BLaER1 (cell line): ENCODE measurements at regions not wholly inside any gene's neighbourhood (a gene's known extent, or its start where the extent isn't known, plus 50 kb on each side); places are given as distances from the start of the nearest gene placed in this dataset.
"Not testable (repeated sequence)": the region's sequence is repeated elsewhere in the genome, so short reads cannot be mapped to it uniquely, and the experiment has no call there.

Experiments used
- H3K27ac ChIP-seq: shearing (Covaris generic); formaldehyde crosslinking; 2 replicates; pipeline ENCODE4 v1.8.1; 2022
- H3K27me3 ChIP-seq: shearing (Covaris generic); formaldehyde crosslinking; 2 replicates; pipeline ENCODE4 v1.8.1; 2022
- H3K36me3 ChIP-seq: shearing (Covaris generic); formaldehyde crosslinking; 2 replicates; pipeline ENCODE4 v1.8.1; 2022
- H3K4me1 ChIP-seq: shearing (Covaris generic); formaldehyde crosslinking; 2 replicates; pipeline ENCODE4 v1.8.1; 2022
- H3K4me2 ChIP-seq: shearing (Covaris generic); formaldehyde crosslinking; 2 replicates; pipeline ENCODE4 v1.8.1; 2022
- H3K4me3 ChIP-seq: shearing (Covaris generic); formaldehyde crosslinking; 2 replicates; pipeline ENCODE4 v1.8.1; 2022
- H3K9ac ChIP-seq: shearing (Covaris generic); formaldehyde crosslinking; 2 replicates; pipeline ENCODE4 v1.8.1; 2022
- H3K9me3 ChIP-seq: shearing (Covaris generic); formaldehyde crosslinking; 2 replicates; pipeline ENCODE4 v1.8.1; 2022
- H4K20me1 ChIP-seq: shearing (Covaris generic); formaldehyde crosslinking; 2 replicates; pipeline ENCODE4 v1.8.1; 2022
- Cebpa-rat ChIP-seq: shearing (Covaris generic); IDR thresholded peaks from 2 replicates; pipeline ENCODE4 v1.8.1; 2022

GRCh38 chr6:71649915-71650314 lies 236.4 kb upstream of the RIMS1 start:
- Histone ChIP-seq H3K4me1 (no peaks in the 10 kb centered on the region), H3K36me3 (no peaks in the 10 kb centered on the region), H4K20me1 (no peaks in the 10 kb centered on the region), H3K27ac (no peak overlapping the region), H3K4me3 (no peak overlapping the region), H3K4me2 (no peak overlapping the region), H3K27me3 (no peaks in the 10 kb centered on the region), H3K9ac (no peak overlapping the region), H3K9me3 (no peaks in the 10 kb centered on the region)
- TF ChIP-seq Cebpa-rat: no peak

- Histone ChIP-seq H3K9me3 (no peaks in the 10 kb centered on the region), H4K20me1 (no peaks in the 10 kb centered on the region), H3K4me2 (no peak overlapping the region), H3K9ac (no peak overlapping the region), H3K27ac (no peak overlapping the region), H3K4me3 (no peak overlapping the region), H3K36me3 (no peaks in the 10 kb centered on the region), H3K27me3 (no peaks in the 10 kb centered on the region), H3K4me1 (no peaks in the 10 kb centered on the region)
- TF ChIP-seq Cebpa-rat: no peak
Observed at GRCh38 chr6:71651636-71652035, 234.7 kb upstream of the RIMS1 start.

DNA sequence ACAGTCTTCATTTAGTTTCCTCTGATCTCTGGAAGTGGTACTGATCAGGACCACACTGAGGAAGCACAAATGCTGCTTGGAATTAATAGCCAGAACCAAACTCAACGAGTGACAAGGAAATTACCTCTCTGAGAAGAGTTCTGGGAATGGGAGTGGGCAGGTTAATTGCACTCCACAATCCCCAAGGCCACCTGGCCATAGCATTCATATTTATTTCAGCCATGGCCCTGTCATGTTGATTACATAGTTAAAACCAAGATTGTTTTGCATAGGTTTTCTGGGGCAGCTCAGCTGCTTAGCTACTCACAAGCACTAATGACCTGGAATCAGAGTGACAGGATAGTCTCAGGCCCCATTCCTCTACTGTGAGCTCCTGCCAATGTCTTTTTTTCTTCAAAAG lies 230.2 kb upstream of the RIMS1 start:
- Histone ChIP-seq H3K4me1 (no peaks in the 10 kb centered on the region), H3K27ac (no peak overlapping the region), H3K36me3 (no peaks in the 10 kb centered on the region), H3K9me3 (no peaks in the 10 kb centered on the region), H3K27me3 (no peaks in the 10 kb centered on the region), H4K20me1 (no peaks in the 10 kb centered on the region), H3K9ac (no peak overlapping the region), H3K4me2 (no peak overlapping the region), H3K4me3 (no peak overlapping the region)
- TF ChIP-seq Cebpa-rat: no peak

DNA sequence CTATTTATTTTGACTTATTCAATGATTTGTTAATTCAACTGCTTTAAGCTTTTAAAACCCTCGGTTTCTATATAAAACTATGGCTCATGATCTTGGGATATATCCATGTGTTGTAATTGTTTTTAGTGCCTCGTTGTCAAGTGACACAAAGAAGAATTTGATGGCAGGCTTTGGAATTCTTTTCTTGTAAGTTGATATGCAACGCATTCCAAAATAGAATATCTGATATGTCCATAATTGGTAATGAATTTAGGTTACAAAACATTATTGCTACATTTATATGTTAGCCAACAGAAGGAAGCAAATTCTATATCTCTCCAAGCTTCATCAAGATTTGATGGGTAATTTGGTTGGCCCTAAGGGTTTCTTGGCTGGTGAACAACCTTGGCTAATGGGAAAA lies 220.4 kb upstream of the RIMS1 start:
- H4K20me1 ChIP-seq: no peaks in the 10 kb centered on the region
- H3K36me3 ChIP-seq: no peaks in the 10 kb centered on the region
- no peak for TF ChIP-seq Cebpa-rat
- H3K4me2 ChIP-seq: no peak overlapping the region
- no peaks in the 10 kb centered on the region for H3K4me1 ChIP-seq
- H3K27me3 ChIP-seq: no peaks in the 10 kb centered on the region
- H3K9me3 ChIP-seq: no peaks in the 10 kb centered on the region
- H3K4me3 ChIP-seq: no peak overlapping the region
- H3K27ac ChIP-seq: no peak overlapping the region
- H3K9ac ChIP-seq: no peak overlapping the region

- Histone ChIP-seq H3K9ac (no peak overlapping the region), H3K4me3 (no peak overlapping the region), H4K20me1 (no peaks in the 10 kb centered on the region), H3K4me1 (no peaks in the 10 kb centered on the region), H3K9me3 (no peaks in the 10 kb centered on the region), H3K27ac (no peak overlapping the region), H3K27me3 (no peaks in the 10 kb centered on the region), H3K36me3 (no peaks in the 10 kb centered on the region), H3K4me2 (no peak overlapping the region)
- TF ChIP-seq Cebpa-rat: no peak
Observed at GRCh38 chr6:71672876-71673275, 213.5 kb upstream of the RIMS1 start.

GRCh38 chr6:71675386-71675785 lies 211.0 kb upstream of the RIMS1 start:
- Histone ChIP-seq H3K4me3 (no peak overlapping the region), H3K4me2 (no peak overlapping the region), H3K27ac (no peak overlapping the region), H3K9me3 (no peaks in the 10 kb centered on the region), H3K9ac (no peak overlapping the region), H4K20me1 (no peaks in the 10 kb centered on the region), H3K4me1 (no peaks in the 10 kb centered on the region), H3K27me3 (no peaks in the 10 kb centered on the region), H3K36me3 (no peaks in the 10 kb centered on the region)
- no peak for TF ChIP-seq Cebpa-rat

GRCh38 chr6:71676298-71676697 lies 210.1 kb upstream of the RIMS1 start:
- no peak overlapping the region for H3K27ac ChIP-seq
- H3K4me3 ChIP-seq: no peak overlapping the region
- H4K20me1 ChIP-seq: no peaks in the 10 kb centered on the region
- TF ChIP-seq Cebpa-rat: no peak
- H3K9me3 ChIP-seq: no peaks in the 10 kb centered on the region
- H3K27me3 ChIP-seq: no peaks in the 10 kb centered on the region
- no peak overlapping the region for H3K4me2 ChIP-seq
- H3K36me3 ChIP-seq: no peaks in the 10 kb centered on the region
- no peaks in the 10 kb centered on the region for H3K4me1 ChIP-seq
- H3K9ac ChIP-seq: no peak overlapping the region

DNA sequence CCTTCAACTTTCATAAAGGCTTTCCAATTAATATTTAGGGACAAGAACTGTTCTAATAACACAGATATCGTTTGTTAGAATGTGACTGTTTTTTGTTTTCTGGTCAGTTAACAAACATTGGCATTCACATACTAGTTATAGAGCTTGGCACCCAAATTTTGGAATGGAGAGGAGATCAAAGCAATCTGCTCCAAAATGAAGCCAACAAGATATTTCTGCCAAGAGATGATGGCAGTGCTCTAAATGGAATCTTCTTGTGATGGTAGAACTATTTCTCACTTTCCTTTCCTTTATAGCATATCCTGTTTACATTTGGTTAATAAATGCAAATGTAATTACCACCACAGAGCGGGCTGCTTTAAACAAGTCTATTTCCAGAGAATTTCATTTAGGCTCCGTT lies 208.3 kb upstream of the RIMS1 start:
- H3K9ac ChIP-seq: no peak overlapping the region
- H4K20me1 ChIP-seq: no peaks in the 10 kb centered on the region
- no peak overlapping the region for H3K4me2 ChIP-seq
- H3K27me3 ChIP-seq: no peaks in the 10 kb centered on the region
- TF ChIP-seq Cebpa-rat: no peak
- no peaks in the 10 kb centered on the region for H3K36me3 ChIP-seq
- no peaks in the 10 kb centered on the region for H3K9me3 ChIP-seq
- no peaks in the 10 kb centered on the region for H3K4me1 ChIP-seq
- H3K27ac ChIP-seq: no peak overlapping the region
- H3K4me3 ChIP-seq: no peak overlapping the region

DNA sequence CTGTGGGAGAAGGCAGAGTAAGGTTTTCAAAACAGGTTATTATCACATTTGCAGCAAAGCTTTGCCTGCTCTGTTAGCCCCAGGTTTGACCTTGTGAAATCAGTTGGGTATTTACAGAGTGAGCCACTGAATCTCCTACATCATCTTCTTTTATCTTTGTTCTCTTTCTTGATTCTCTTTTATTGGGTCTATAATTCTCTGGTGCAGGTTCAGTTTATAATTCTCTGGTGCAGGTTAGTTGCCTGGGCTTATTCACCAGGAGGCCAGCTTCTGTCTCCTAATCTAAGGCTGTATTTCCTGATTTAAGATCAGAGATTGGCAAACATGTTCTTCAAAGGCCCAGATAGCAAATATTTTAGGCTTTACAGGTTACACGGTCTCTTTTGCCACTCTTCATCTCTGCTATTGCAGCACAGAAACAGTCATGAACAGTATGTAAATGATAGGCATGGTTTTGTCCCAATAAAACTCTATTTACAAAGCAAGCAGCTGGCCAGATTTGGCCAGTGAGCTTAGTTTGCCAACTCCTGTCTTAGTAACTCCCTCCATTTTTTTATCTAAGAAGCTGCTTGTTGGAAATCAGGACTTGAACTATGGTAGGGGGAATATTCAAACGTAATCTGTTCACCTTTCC lies 205.0 kb upstream of the RIMS1 start:
- no peaks in the 10 kb centered on the region for H3K36me3 ChIP-seq
- no peak for TF ChIP-seq Cebpa-rat
- H3K27ac ChIP-seq: no peak overlapping the region
- H3K4me1 ChIP-seq: no peaks in the 10 kb centered on the region
- H3K27me3 ChIP-seq: no peaks in the 10 kb centered on the region
- no peak overlapping the region for H3K9ac ChIP-seq
- no peak overlapping the region for H3K4me3 ChIP-seq
- H4K20me1 ChIP-seq: no peaks in the 10 kb centered on the region
- no peak overlapping the region for H3K4me2 ChIP-seq
- no peaks in the 10 kb centered on the region for H3K9me3 ChIP-seq

DNA sequence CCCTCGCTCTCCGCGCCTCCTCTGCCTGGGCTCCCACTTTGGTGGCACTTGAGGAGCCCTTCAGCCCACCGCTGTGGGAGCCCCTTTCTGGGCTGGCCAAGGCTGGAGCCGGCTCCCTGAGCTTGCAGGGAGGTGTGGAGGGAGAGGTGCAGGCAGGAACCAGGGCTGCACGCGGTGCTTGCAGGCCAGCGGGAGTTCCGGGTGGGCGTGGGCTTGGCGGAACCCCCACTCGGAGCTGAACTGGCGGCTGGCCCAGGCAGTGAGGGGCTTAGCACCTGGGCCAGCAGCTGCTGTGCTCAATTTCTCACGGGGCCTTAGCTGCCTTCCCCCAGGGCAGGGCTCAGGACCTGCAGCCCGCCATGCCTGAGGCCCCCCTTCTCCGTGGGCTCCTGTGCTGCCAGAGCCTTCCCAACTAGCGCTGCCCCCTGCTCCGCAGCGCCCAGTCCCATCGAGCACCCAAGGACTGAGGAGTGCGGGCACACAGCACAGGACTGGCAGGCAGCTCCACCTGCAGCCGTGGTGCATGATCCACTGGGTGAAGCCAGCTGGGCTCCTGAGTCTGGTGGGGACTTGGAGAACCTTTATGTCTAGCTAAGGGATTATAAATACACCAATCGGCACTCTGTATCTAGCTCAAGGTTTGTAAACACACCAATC lies 200.2 kb upstream of the RIMS1 start:
- H4K20me1 ChIP-seq, H3K4me1 ChIP-seq, H3K36me3 ChIP-seq, H3K4me2 ChIP-seq, H3K9me3 ChIP-seq, H3K27me3 ChIP-seq, H3K27ac ChIP-seq, H3K9ac ChIP-seq, H3K4me3 ChIP-seq: not testable (repeated sequence)

DNA sequence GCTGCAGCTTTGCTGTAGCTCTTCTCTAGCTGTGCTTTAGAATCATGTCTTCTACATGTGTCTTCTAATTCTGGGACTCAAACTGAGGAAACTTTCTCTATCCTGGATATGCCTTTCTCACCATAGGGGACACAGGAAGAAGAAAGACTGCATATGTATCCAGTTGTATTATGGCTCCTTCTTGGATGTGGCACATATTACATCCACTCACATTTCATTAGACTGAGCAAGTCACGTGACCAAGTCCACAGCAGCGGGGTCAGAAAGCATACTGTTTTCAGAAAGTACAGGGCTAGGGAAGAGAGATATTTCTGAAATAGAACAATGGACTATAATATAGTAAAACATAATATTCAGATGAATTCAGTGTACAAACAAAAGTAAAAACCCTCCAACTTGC lies 187.6 kb upstream of the RIMS1 start:
- H3K4me1 ChIP-seq: no peaks in the 10 kb centered on the region
- no peak overlapping the region for H3K27ac ChIP-seq
- no peaks in the 10 kb centered on the region for H3K9me3 ChIP-seq
- no peaks in the 10 kb centered on the region for H4K20me1 ChIP-seq
- no peaks in the 10 kb centered on the region for H3K27me3 ChIP-seq
- H3K9ac ChIP-seq: no peak overlapping the region
- TF ChIP-seq Cebpa-rat: no peak
- H3K36me3 ChIP-seq: no peaks in the 10 kb centered on the region
- H3K4me2 ChIP-seq: no peak overlapping the region
- no peak overlapping the region for H3K4me3 ChIP-seq
